ENCODE measurements at regions not wholly inside any gene's neighbourhood (a gene's known extent, or its start where the extent isn't known, plus 50 kb on each side); places are given as distances from the start of the nearest gene placed in this dataset.

DNA sequence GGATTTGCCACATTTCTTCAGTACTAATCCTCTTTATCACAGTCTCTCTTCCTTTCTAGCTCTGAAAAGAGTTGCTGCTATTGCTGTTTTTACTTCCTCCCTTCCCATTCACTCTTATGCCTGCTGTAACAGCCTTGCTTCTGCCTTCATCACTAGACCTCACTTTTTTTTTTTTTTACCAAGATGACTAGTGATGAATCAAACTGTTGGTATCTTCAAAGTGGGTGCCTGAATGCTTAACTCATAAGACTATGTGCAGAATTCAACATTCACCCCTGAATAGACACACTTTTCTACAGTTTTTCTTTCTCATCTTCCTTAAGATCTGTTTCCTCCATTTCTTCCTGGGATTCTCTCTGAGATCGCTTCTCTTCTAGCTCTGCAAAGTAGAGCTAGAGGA, 217.2 kb upstream of the HTR2A start:
- TF ChIP-seq, protein P1, sequence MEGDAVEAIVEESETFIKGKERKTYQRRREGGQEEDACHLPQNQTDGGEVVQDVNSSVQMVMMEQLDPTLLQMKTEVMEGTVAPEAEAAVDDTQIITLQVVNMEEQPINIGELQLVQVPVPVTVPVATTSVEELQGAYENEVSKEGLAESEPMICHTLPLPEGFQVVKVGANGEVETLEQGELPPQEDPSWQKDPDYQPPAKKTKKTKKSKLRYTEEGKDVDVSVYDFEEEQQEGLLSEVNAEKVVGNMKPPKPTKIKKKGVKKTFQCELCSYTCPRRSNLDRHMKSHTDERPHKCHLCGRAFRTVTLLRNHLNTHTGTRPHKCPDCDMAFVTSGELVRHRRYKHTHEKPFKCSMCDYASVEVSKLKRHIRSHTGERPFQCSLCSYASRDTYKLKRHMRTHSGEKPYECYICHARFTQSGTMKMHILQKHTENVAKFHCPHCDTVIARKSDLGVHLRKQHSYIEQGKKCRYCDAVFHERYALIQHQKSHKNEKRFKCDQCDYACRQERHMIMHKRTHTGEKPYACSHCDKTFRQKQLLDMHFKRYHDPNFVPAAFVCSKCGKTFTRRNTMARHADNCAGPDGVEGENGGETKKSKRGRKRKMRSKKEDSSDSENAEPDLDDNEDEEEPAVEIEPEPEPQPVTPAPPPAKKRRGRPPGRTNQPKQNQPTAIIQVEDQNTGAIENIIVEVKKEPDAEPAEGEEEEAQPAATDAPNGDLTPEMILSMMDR (IDR thresholded peaks at IDR 0.05), result no peak
- TF ChIP-seq POLR2AphosphoS5 (IDR thresholded peaks at IDR 0.05) (no peak), POLR2A (IDR thresholded peaks at IDR 0.05) (no peak)
